SJSA1 (cell line): ENCODE measurements at regions not wholly inside any gene's neighbourhood (a gene's known extent, or its start where the extent isn't known, plus 50 kb on each side); places are given as distances from the start of the nearest gene placed in this dataset.

Experiments used
- DNase-seq, 2 experiments: peaks; one replicate each; pipeline ENCODE4 v3.0.0-alpha.2; 2015 to 2020; ENCODE audit warnings: low spot score in 2 of 2, low read depth in 1 of 2
- H3K27ac ChIP-seq: fragments of 250-450 bp; sonication (Bioruptor Pico); 2 replicates; pipeline ENCODE4 v1.5.1; 2020; ENCODE audit warnings: mild to moderate bottlenecking, moderate library complexity
- H3K27me3 ChIP-seq: fragments of 250-450 bp; sonication (Bioruptor Pico); replicated peaks from 2 replicates; pipeline ENCODE4 v1.5.1; 2020; ENCODE audit warnings: mild to moderate bottlenecking, moderate library complexity
- H3K36me3 ChIP-seq: fragments of 250-450 bp; sonication (Bioruptor Pico); 2 replicates; pipeline ENCODE4 v1.5.1; 2020; ENCODE audit warnings: mild to moderate bottlenecking
- H3K4me1 ChIP-seq: fragments of 250-450 bp; sonication (Bioruptor Pico); replicated peaks from 2 replicates; pipeline ENCODE4 v1.6.1; 2021; ENCODE audit warnings: mild to moderate bottlenecking
- H3K4me3 ChIP-seq: fragments of 250-450 bp; sonication (Bioruptor Pico); 2 replicates; pipeline ENCODE4 v1.5.1; 2020; ENCODE audit warnings: mild to moderate bottlenecking
- H3K9me3 ChIP-seq: fragments of 250-450 bp; sonication (Bioruptor Pico); replicated peaks from 2 replicates; pipeline ENCODE4 v1.5.1; 2020; ENCODE audit warnings: mild to moderate bottlenecking

- no peaks in the 10 kb centered on the region; the same call in 1 of the 2 replicates for H3K27me3 ChIP-seq
- H3K9me3 ChIP-seq = no peaks in the 10 kb centered on the region
- no peak overlapping the region for H3K4me3 ChIP-seq
- no peaks in the 10 kb centered on the region for H3K36me3 ChIP-seq
- peaks cover 6% of the 10 kb centered on the region for H3K4me1 ChIP-seq
- no peak overlapping the region for H3K27ac ChIP-seq
- no peak for DNase-seq
These were observed 182.8 kb downstream of the QDPR start for GRCh38 chr4:17329046-17329445.

- Histone ChIP-seq H3K36me3 (no peaks in the 10 kb centered on the region), H3K27me3 (no peaks in the 10 kb centered on the region; the same call in 1 of the 2 replicates), H3K4me3 (no peak overlapping the region), H3K4me1 (peaks cover 9% of the 10 kb centered on the region), H3K9me3 (no peaks in the 10 kb centered on the region), H3K27ac (no peak overlapping the region)
- no peak for DNase-seq
These were observed 183.6 kb downstream of the QDPR start for GRCh38 chr4:17328141-17328815.

GRCh38 chr4:17327591-17327990 lies 184.3 kb downstream of the QDPR start:
- no peak for DNase-seq
- Histone ChIP-seq H3K27ac (no peak overlapping the region), H3K4me1 (peaks cover 9% of the 10 kb centered on the region), H3K27me3 (no peaks in the 10 kb centered on the region), H3K4me3 (no peak overlapping the region), H3K36me3 (no peaks in the 10 kb centered on the region), H3K9me3 (no peaks in the 10 kb centered on the region)

- no peak overlapping the region for H3K27ac ChIP-seq
- H3K4me3 ChIP-seq = no peak overlapping the region
- H3K9me3 ChIP-seq = no peaks in the 10 kb centered on the region
- no peak for DNase-seq
- H3K4me1 ChIP-seq = peaks cover 18% of the 10 kb centered on the region
- no peaks in the 10 kb centered on the region for H3K27me3 ChIP-seq
- no peaks in the 10 kb centered on the region for H3K36me3 ChIP-seq
These were observed 185.1 kb downstream of the QDPR start for GRCh38 chr4:17326756-17327155.

GRCh38 chr4:17325098-17325497 lies 186.8 kb downstream of the QDPR start:
- no peaks in the 10 kb centered on the region for H3K27me3 ChIP-seq
- DNase-seq = no peak
- H3K4me3 ChIP-seq = no peak overlapping the region
- H3K4me1 ChIP-seq = peaks cover 24% of the 10 kb centered on the region
- no peaks in the 10 kb centered on the region for H3K36me3 ChIP-seq
- no peak overlapping the region for H3K27ac ChIP-seq
- peaks cover 7% of the 10 kb centered on the region for H3K9me3 ChIP-seq

- Histone ChIP-seq H3K27me3 (no peaks in the 10 kb centered on the region), H3K4me3 (no peak overlapping the region), H3K27ac (no peak overlapping the region; the same call in 1 of the 2 replicates), H3K4me1 (peaks cover 24% of the 10 kb centered on the region), H3K36me3 (no peaks in the 10 kb centered on the region), H3K9me3 (peaks cover 11% of the 10 kb centered on the region)
- DNase-seq = peak; percentile 70 to 84
These were observed 187.5 kb downstream of the QDPR start for GRCh38 chr4:17324386-17324830.

GRCh38 chr4:17323554-17324385 lies 188.1 kb downstream of the QDPR start:
- no peaks in the 10 kb centered on the region for H3K27me3 ChIP-seq
- no peak for DNase-seq
- no peaks in the 10 kb centered on the region for H3K36me3 ChIP-seq
- H3K4me1 ChIP-seq = peaks cover 24% of the 10 kb centered on the region
- no peak overlapping the region for H3K4me3 ChIP-seq
- H3K9me3 ChIP-seq = peaks cover 13% of the 10 kb centered on the region
- no peak overlapping the region for H3K27ac ChIP-seq

GRCh38 chr4:17322514-17322913 lies 189.4 kb downstream of the QDPR start:
- Histone ChIP-seq H3K36me3 (no peaks in the 10 kb centered on the region), H3K4me3 (no peak overlapping the region), H3K9me3 (peaks cover 13% of the 10 kb centered on the region), H3K4me1 (peaks cover 24% of the 10 kb centered on the region), H3K27me3 (no peaks in the 10 kb centered on the region), H3K27ac (peak overlapping the region; percentile 19; the same call in 1 of the 2 replicates)
- no peak for DNase-seq

- Histone ChIP-seq H3K36me3 (no peaks in the 10 kb centered on the region), H3K27ac (no peak overlapping the region), H3K9me3 (peaks cover 13% of the 10 kb centered on the region), H3K27me3 (no peaks in the 10 kb centered on the region), H3K4me1 (peaks cover 24% of the 10 kb centered on the region), H3K4me3 (no peak overlapping the region)
- no peak for DNase-seq
These were observed 191.8 kb downstream of the QDPR start for GRCh38 chr4:17320046-17320445.

GRCh38 chr4:17317526-17317925 lies 194.4 kb downstream of the QDPR start:
- H3K4me1 ChIP-seq = peaks cover 14% of the 10 kb centered on the region
- H3K27me3 ChIP-seq = no peaks in the 10 kb centered on the region
- no peak overlapping the region for H3K27ac ChIP-seq
- DNase-seq = no peak
- H3K4me3 ChIP-seq = no peak overlapping the region
- H3K36me3 ChIP-seq = no peaks in the 10 kb centered on the region
- H3K9me3 ChIP-seq = peaks cover 13% of the 10 kb centered on the region

GRCh38 chr4:17316566-17316965 lies 195.3 kb downstream of the QDPR start:
- no peak overlapping the region for H3K27ac ChIP-seq
- no peak overlapping the region for H3K4me3 ChIP-seq
- H3K9me3 ChIP-seq = peaks cover 13% of the 10 kb centered on the region
- H3K36me3 ChIP-seq = no peaks in the 10 kb centered on the region
- peaks cover 4% of the 10 kb centered on the region for H3K4me1 ChIP-seq
- H3K27me3 ChIP-seq = no peaks in the 10 kb centered on the region
- DNase-seq = no peak

- Histone ChIP-seq H3K27me3 (no peaks in the 10 kb centered on the region), H3K4me3 (no peak overlapping the region), H3K27ac (no peak overlapping the region), H3K4me1 (0 out of 2 replicates have a peak, but pooled peaks cover 4% of the 10 kb centered on the region), H3K36me3 (no peaks in the 10 kb centered on the region), H3K9me3 (peaks cover 17% of the 10 kb centered on the region)
- no peak for DNase-seq
These were observed 196.4 kb downstream of the QDPR start for GRCh38 chr4:17315459-17315858.

GRCh38 chr4:17313194-17313593 lies 198.7 kb downstream of the QDPR start:
- peaks cover 9% of the 10 kb centered on the region; the same call in 1 of the 2 replicates for H3K9me3 ChIP-seq
- H3K4me3 ChIP-seq = no peak overlapping the region
- DNase-seq = no peak
- no peaks in the 10 kb centered on the region for H3K27me3 ChIP-seq
- H3K27ac ChIP-seq = no peak overlapping the region
- H3K36me3 ChIP-seq = no peaks in the 10 kb centered on the region
- H3K4me1 ChIP-seq = peaks cover 23% of the 10 kb centered on the region

- Histone ChIP-seq H3K36me3 (no peaks in the 10 kb centered on the region), H3K27me3 (no peaks in the 10 kb centered on the region), H3K4me1 (peaks cover 26% of the 10 kb centered on the region), H3K4me3 (no peak overlapping the region), H3K27ac (peak overlapping the region; percentile 91), H3K9me3 (peaks cover 9% of the 10 kb centered on the region; the same call in 1 of the 2 replicates)
- DNase-seq = no peak
These were observed 201.6 kb downstream of the QDPR start for GRCh38 chr4:17310269-17310652.
